ENCODE measurements at regions not wholly inside any gene's neighbourhood (a gene's known extent, or its start where the extent isn't known, plus 50 kb on each side); places are given as distances from the start of the nearest gene placed in this dataset.

GRCh38 chr1:199290186-199290585 is 651.3 kb downstream of the PTPRC start:
- no peaks in the 10 kb centered on the region for H3K27me3 ChIP-seq (ENCODE audit: insufficient read depth, low read depth, severe bottlenecking)
- no peak for TF ChIP-seq CTCF (IDR thresholded peaks at IDR 0.05; ENCODE audit: low read depth, low read length)
- H3K9me3 ChIP-seq (ENCODE audit: severe bottlenecking) = no peaks in the 10 kb centered on the region
- H3K27ac ChIP-seq = no peak overlapping the region
- DNase-seq = no peak
- no peak overlapping the region for H3K4me3 ChIP-seq (ENCODE audit: low read depth, low read length)
- H3K36me3 ChIP-seq = no peaks in the 10 kb centered on the region

GRCh38 chr1:199291022-199291740 is 652.3 kb downstream of the PTPRC start:
- no peaks in the 10 kb centered on the region for H3K36me3 ChIP-seq
- no peaks in the 10 kb centered on the region for H3K9me3 ChIP-seq (ENCODE audit: severe bottlenecking)
- TF ChIP-seq CTCF (IDR thresholded peaks at IDR 0.05; ENCODE audit: low read depth, low read length) = no peak
- H3K27me3 ChIP-seq (ENCODE audit: insufficient read depth, low read depth, severe bottlenecking) = no peaks in the 10 kb centered on the region
- H3K4me3 ChIP-seq (ENCODE audit: low read depth, low read length) = no peak overlapping the region
- no peak overlapping the region for H3K27ac ChIP-seq
- no peak for DNase-seq

GRCh38 chr1:199292896-199293295 is 654.1 kb downstream of the PTPRC start:
- Histone ChIP-seq H3K27ac (no peak overlapping the region), H3K9me3 (ENCODE audit: severe bottlenecking) (no peaks in the 10 kb centered on the region)
- TF ChIP-seq CTCF (IDR thresholded peaks at IDR 0.05; ENCODE audit: low read depth, low read length) = no peak

GRCh38 chr1:199295107-199295506 is 656.3 kb downstream of the PTPRC start:
- no peaks in the 10 kb centered on the region for H3K9me3 ChIP-seq (ENCODE audit: severe bottlenecking)
- TF ChIP-seq CTCF (IDR thresholded peaks at IDR 0.05; ENCODE audit: low read depth, low read length) = no peak
- no peaks in the 10 kb centered on the region for H3K36me3 ChIP-seq
- H3K27me3 ChIP-seq (ENCODE audit: insufficient read depth, low read depth, severe bottlenecking) = no peaks in the 10 kb centered on the region
- no peak for DNase-seq
- H3K27ac ChIP-seq = no peak overlapping the region
- no peak overlapping the region for H3K4me3 ChIP-seq (ENCODE audit: low read depth, low read length)

More at GRCh38 chr1:199292896-199293295, 654.1 kb downstream of the PTPRC start:
- Histone ChIP-seq H3K36me3 (no peaks in the 10 kb centered on the region), H3K27me3 (ENCODE audit: insufficient read depth, low read depth, severe bottlenecking) (no peaks in the 10 kb centered on the region), H3K4me3 (ENCODE audit: low read depth, low read length) (no peak overlapping the region)
- no peak for DNase-seq

- no peak overlapping the region for H3K27ac ChIP-seq
- H3K4me3 ChIP-seq (ENCODE audit: low read depth, low read length) = no peak overlapping the region
- H3K9me3 ChIP-seq (ENCODE audit: severe bottlenecking) = no peaks in the 10 kb centered on the region
- no peak for TF ChIP-seq CTCF (IDR thresholded peaks at IDR 0.05; ENCODE audit: low read depth, low read length)
- H3K27me3 ChIP-seq (ENCODE audit: insufficient read depth, low read depth, severe bottlenecking) = no peaks in the 10 kb centered on the region
- no peak for DNase-seq
- no peaks in the 10 kb centered on the region for H3K36me3 ChIP-seq
Observed at GRCh38 chr1:199297174-199297573, 658.3 kb downstream of the PTPRC start.

GRCh38 chr1:199297887-199298286 is 659.0 kb downstream of the PTPRC start:
- Histone ChIP-seq H3K9me3 (ENCODE audit: severe bottlenecking) (no peaks in the 10 kb centered on the region), H3K4me3 (ENCODE audit: low read depth, low read length) (no peak overlapping the region), H3K36me3 (no peaks in the 10 kb centered on the region), H3K27me3 (ENCODE audit: insufficient read depth, low read depth, severe bottlenecking) (no peaks in the 10 kb centered on the region), H3K27ac (no peak overlapping the region)
- TF ChIP-seq CTCF (IDR thresholded peaks at IDR 0.05; ENCODE audit: low read depth, low read length) = no peak
- no peak for DNase-seq
